ENCODE measurements at regions not wholly inside any gene's neighbourhood (a gene's known extent, or its start where the extent isn't known, plus 50 kb on each side); places are given as distances from the start of the nearest gene placed in this dataset.

DNA sequence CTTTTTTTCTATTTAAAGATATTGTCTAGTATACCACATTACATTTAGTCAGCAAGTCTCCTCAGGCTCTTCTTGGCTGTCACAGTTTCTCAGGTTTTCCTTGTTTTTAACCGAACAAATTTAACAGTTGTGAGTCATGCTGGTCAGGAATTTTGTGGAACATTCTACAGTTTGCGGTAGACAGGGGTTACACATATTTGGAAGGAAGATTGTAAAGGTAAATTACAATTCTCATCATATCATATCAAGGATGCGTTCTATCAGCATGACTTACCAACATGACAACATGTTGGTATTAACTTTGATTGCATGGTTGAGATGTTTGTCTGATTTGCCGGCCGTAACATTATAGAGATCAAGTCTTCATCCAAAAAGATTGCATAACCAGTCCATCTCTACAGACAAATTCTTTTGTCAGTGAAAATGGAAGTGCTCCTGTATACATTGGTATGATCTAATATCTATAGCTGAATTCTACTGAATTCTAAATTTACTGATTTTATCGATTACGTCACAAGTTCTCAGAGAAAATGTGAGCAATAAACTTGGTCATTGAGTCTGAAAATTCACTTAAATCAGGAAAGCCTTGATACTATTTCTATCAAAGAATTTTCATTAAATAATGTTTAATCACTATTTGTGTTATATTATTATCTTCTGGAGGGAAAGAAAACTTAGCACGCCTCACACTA, 664.4 kb upstream of the SLC8A1 start:
- TF ChIP-seq, protein P1, sequence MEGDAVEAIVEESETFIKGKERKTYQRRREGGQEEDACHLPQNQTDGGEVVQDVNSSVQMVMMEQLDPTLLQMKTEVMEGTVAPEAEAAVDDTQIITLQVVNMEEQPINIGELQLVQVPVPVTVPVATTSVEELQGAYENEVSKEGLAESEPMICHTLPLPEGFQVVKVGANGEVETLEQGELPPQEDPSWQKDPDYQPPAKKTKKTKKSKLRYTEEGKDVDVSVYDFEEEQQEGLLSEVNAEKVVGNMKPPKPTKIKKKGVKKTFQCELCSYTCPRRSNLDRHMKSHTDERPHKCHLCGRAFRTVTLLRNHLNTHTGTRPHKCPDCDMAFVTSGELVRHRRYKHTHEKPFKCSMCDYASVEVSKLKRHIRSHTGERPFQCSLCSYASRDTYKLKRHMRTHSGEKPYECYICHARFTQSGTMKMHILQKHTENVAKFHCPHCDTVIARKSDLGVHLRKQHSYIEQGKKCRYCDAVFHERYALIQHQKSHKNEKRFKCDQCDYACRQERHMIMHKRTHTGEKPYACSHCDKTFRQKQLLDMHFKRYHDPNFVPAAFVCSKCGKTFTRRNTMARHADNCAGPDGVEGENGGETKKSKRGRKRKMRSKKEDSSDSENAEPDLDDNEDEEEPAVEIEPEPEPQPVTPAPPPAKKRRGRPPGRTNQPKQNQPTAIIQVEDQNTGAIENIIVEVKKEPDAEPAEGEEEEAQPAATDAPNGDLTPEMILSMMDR (conservative IDR thresholded peaks at IDR 0.05), result no peak
- no peak for TF ChIP-seq EZH2 (IDR thresholded peaks at IDR 0.05; ENCODE audit: low read depth)

Data from PC-9 (cell line).